ENCODE measurements at regions not wholly inside any gene's neighbourhood (a gene's known extent, or its start where the extent isn't known, plus 50 kb on each side); places are given as distances from the start of the nearest gene placed in this dataset.
"Not testable (repeated sequence)": the region's sequence is repeated elsewhere in the genome, so short reads cannot be mapped to it uniquely, and the experiment has no call there.

DNA sequence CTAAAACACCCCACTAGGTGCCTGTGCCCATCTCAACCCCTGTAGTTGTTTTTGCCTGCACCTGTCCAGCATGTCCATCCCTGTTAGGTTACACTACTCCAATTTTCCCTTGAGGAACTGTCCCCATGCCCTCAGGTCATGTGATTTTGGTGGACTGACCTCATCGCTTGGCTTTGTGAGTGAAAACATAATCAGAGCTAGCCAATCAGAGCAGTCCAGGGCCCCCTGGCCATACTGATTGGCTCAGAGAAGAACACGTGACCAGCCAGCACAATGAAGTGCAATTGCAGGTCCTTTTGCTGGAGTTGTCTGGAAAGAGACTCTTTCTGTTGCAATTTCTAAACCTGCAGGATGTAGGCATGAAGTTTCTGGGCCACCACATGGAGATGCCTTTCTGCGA, 303.3 kb upstream of the PROX1 start:
- no peak for DNase-seq (ENCODE audit: low spot score)

DNA sequence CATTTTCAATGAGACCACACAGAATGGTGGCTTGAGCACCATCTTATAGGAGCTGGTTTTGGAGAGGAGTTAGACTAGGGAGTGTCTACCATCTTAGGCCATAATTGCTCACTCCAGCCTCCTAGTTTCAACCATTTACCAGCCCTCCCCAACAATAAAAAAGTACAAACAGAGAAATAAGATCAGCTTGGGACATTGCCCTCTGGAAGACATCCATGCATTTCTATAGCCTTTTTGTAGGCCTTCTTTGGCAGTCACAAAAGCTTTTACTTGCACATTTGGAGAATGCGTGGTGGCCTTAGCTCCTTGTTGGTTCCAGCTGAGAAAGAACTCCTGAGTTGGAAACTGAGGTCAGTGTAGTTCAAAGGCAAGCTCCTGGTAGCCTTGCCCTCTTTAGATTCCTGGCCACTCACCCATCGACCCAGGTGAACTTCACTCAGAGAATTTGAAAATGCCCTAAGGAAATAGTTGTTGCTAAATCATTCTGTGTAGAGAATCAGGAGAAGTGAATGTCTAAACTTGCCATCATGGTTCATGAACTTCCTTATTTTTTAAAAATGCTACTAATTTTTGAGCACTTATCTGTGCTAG, 301.7 kb upstream of the PROX1 start:
- DNase-seq (ENCODE audit: low spot score): no peak

DNA sequence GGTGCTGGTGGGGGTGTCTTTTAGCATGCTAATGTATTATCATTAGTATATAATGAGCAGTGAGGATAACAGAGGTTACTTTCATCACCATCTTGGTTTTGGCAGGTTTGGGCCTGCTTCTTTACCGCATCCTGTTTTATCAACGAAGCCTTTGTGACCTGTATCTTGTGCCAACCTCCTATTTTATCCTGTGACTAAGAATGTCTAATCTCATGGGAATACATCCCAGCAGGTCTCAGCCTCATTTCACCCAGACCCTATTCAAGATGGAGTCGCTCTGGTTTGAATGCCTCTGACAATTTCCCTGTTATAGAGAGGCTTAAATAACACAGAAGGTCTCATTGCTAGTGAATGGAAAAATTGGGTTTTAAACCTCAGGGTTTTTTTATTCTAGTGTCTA, 300.8 kb upstream of the PROX1 start:
- no peak for DNase-seq (ENCODE audit: low spot score)

DNA sequence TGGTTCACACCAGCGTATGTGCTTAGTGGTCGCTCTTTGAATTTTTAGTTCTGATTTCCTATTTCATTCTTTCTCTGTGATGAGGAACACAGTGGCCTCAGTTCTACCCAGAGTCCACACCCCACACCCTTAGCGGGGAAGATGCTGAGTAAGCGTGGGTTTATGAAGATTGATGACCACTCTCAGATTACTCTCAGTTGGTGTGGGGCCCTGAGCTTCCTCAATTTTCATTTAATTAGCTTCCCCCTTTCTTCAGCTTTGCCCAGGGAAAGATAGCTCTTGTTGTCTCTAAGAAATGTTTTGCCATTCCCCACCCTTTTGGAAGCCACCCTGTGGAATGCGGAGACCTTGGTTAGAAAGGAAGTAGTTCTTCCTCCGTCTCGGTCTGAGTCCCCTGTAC, 299.9 kb upstream of the PROX1 start:
- DNase-seq (ENCODE audit: low spot score): no peak

DNA sequence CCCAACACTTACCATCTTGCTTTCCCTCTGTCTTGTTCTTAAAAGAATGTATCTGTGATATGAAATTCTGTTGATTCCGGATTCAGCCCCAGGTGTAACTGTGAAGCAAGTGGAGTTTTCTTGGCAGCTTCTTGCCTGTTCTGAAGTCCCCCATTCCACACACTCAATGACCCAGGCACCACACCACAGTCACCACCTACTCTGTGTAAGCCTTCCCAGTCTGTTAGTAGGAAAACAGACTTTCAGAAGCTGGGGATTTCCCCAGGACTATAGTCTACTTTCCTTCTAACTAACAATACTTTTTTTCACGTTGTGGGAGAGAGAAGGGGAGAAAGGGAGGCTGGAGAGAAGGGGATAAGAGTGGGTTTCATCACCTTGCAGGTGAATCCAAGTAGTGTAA, 299.1 kb upstream of the PROX1 start:
- no peak for DNase-seq (ENCODE audit: low spot score)

DNA sequence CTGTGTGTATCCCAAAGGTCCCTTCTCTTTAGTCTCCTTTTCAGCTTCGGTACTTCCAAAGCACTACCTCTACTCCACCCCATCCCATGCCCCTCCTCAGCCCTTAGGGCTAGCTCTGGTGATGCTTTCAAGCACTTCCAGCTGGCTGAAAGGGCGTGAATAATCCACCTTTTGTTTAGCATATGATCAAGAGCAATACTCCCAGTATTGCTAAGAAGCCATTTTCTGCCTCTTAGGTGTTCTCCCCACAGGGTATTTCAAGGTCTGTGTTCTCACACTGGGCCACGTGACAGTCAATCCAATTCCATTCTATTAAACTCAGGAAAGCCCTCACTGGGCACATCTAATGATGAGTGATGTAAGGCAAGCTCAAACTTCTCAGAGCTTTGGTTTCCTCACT, 298.5 kb upstream of the PROX1 start:
- no peak for DNase-seq (ENCODE audit: low spot score)

DNA sequence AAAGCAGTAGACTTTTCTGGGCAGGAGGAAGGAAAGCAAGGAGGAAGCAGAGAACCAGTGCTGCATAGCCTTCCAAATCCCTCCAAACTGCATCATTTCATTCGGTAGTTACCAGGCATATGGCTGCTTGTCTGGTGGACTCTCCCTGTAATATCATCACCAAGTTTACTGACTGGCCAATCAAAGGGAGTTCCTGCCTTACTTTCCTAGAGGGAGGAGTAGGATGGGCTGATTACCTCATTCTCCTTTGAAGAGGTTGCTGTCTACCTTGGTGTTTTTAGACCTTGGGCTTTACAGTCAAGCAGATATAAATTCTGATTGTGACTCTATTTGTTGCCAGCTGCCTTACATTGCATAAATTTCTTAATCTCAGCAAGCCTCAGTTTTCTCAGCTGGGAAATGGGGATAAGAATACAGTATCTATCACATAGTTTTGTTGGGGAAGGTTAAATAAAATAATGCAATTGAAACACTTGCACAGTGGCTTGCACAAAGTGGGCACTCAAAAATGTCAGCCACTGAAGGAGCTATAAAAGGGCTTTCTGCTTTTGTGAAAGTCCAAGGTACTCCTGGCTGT, 297.3 kb upstream of the PROX1 start:
- no peak for DNase-seq (ENCODE audit: low spot score)

DNA sequence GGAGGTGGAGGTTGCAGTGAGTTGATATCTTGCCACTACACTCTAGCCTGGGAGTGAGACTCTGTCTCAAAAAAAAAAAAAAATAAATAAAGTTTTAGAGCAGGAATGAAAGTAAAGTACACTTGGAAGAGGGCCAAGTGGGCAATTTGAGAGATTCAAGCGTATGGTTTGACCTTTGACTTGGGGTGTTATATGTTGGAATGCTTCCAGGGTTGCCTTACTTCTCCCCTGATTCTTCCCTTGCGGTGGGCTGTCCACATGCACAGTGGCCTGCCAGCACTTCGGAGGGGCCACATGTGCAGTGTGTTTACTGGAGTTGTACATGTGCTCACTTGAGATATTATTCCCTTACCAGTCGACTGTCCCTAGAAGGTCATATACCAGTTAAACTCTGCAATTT, 295.5 kb upstream of the PROX1 start:
- no peak for DNase-seq (ENCODE audit: low spot score)

DNA sequence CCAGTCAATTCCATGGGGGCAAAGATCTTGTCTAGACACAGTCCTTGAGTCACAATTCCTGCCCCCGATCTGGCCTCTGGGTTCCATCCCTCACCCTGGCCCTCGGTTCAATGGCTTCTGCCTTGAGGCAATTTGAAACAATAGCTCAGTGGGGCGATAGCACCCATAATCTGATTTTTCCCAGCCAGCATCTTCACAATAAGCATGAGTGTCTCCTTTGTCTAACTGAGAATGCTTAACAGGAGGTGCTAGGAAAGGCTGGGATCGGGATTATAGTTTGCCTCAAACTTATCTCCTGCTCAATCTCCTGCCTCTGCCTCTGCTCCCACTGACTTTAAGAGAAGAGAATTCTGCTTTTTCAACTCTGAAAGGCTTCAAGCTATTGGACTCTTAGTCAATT, 293.9 kb upstream of the PROX1 start:
- no peak for DNase-seq (ENCODE audit: low spot score)

DNA sequence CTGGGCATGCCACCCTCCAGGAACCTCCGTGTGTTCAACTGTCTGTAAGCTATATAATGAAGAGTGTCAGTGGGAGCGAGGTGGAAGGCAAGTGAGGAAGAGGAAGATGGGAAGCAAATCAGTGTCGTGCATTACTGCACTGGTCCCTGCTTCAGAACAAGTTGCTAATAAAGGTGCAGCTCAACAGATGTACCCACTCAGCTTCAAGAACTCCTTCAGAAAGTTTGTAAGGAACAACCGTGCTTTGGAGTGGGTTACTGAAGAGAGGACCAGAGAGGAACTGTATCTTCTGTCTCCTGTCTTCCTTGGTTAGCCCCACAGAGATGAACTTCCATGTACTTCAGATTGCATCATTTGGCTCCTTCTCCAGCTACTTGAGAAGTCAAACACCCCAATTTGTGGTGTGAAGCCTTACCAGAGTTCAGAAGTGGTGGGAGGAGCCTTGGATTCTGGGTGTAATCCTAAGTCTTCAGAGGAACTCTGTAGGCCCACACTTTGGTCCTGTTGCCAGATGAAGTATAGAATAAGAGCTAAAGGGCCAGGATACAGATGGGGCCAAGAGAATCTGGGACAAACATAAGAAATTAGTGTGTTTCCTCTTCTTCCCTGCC, 290.5 kb upstream of the PROX1 start:
- DNase-seq (ENCODE audit: low spot score): no peak

DNA sequence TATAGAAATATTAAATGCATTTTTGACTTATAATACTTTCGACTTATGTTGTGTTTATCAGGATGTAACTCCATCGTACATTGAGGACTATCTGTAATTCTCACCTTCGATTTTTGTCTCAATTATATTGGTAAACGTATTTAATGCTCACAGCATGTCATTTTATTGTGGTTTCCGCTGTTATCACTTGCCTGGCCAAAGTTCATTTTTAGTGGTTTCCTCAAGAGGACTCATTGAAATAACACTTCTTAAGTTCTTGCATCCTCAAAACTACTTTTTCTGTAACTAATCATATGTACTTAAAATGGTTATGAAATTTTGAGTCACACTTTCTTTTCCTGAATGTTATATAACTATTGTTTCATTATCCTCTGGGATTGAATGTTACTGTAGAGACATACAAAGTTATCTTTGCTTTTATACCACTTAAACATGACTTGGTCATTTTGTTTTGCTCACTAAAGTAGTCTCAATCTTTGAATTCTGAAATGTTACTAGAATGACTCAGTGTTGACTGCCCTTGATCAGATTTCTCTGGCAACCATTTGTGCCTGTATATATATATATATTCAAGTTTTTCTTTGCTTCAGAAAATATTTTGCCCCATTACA, 289.6 kb upstream of the PROX1 start:
- DNase-seq (ENCODE audit: low spot score): no peak

DNA sequence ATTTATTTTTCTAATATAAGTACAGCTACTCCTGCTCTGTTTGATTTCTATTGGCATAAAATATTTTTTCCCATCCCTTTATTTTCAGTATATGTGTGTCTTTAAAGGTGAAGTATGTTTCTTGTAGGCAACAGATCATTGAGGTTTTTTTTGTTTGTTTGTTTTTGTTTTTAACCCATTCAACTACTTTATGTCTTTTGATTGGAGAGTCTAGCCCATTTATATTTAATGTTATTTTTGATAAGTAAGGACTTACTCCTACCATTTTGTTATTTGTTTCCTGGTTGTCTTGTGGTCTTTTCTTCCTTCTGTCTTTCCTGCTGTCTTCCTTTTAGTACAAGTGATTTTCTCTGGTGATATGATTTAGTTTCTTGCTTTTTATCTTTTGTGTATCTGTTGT, 285.1 kb upstream of the PROX1 start:
- DNase-seq (ENCODE audit: low spot score): no peak

DNA sequence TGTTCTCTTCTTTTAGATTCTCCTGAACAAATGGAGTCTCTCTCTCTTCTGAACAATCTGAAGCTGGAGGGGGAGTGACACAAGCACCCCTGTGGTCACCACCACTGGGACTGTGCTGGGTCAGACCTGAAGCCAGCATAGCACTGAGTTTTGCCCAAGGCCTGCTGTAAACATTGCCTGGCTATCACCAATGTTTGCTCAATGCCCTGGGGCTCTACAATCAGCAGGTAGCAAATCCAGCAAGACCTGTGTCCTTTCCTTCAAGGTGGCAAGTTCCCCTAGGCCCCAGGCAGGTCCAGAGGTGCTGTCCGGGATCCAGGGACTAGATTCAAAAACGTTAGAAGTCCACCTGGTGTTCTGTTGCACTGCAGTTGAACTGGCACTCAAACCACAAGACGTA, 282.8 kb upstream of the PROX1 start:
- DNase-seq (ENCODE audit: low spot score): no peak

DNA sequence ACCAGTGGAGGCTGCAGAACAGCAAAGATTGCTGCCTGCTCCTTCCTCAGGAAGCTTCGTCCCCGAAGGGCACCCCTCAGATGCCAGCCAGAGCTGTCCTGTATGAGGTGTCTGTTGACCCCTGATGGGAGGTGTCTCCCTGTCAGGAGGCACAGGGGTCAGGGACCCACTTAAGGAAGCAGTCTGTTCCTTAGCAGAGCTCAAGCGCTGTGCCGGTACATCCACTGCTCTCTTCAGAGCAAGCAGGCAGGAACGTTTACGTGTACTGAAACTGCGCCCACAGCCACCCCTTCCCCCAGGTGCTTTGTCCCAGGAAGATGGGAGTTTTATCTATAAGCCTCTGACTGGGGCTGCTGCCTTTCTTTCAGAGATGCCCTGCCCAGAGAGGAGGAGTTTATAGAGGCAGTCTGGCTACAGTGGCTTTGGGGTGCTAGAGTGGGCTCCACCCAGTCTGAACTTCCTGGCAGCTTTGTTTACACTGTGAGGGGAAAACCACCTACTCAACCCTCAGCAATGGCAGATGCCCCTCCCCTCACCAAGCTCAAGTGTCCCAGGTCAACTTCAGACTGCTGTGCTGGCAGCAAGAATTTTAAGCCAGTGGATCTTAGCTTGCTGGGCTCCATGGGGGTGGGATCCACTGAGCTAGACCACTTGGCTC, 275.8 kb upstream of the PROX1 start:
- DNase-seq (ENCODE audit: low spot score): not testable (repeated sequence)

DNA sequence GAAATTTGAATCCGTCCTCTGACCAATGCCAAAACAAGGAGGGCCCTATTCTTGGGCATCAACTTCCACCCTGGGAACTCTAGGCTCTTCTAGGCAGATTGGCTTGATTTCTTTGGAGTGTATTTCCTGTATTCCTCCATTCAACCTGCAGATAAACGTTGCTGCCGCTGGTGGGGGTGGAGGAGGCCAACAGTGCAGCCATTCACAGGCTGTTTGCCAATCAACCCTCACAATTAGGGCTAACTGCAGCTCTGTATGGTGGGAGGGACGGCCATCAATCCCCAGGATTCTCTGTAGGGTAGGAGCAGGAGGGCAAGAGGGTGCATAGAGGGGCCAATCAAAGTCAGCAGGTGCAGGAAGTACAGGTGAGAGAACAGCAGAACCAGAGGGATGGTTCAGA, 273.1 kb upstream of the PROX1 start:
- no peak for DNase-seq (ENCODE audit: low spot score)

DNA sequence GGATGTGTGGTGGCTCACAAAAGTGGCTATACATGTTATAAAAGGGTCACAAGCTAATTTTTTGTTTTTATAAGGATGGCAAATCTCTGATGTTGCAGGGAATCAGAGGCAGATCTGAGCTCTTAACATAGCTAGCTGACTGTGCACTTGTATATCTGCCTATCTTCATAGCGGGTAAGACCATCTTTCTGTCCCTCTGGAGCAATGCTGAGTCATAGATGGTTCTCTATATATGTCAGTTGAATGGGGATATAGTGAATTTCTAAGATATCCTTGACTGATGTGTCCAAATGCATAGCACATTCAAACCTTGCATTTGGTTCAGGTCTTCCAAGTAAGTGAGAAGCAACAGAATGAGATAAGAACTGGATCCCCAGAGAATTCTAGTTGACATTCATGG, 272.6 kb upstream of the PROX1 start:
- no peak for DNase-seq (ENCODE audit: low spot score)

DNA sequence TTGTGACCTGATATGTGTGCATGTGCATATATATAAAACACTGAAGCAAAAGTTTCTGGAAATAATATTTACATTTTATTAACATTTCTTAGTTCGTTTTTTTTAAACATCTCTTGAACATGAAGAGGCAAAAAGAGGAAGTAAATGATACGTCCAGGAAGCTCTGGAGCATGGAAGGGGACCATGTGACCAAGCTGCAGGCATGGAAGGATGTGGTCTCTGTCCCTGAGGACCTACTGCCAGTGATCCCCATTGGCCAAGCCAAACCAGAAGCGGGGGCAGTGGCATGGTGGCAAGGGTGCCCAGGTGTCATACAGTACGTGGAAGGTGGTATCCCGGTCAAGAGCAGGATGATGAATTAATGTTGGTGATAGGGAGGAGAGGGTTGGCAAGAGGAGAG, 268.3 kb upstream of the PROX1 start:
- no peak for DNase-seq (ENCODE audit: low spot score)

DNA sequence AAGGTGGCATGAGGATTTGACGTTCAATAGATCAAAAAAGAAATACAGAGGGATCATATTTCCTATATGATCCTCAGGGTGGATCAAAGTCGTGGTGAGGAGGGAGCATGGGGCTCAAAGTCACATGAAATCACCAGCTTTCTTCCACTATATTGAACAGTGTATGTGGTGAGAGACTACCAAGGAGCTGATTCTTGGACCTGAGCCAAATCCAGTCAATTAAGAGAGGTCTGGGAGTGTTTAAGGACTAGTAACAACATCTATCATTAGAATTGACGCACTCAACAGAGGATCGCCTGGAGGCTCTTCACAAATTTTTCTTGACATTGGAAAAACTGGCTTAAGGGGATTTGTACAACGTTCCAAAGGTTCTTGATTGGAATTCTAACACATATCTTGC, 267.7 kb upstream of the PROX1 start:
- DNase-seq (ENCODE audit: low spot score): no peak

DNA sequence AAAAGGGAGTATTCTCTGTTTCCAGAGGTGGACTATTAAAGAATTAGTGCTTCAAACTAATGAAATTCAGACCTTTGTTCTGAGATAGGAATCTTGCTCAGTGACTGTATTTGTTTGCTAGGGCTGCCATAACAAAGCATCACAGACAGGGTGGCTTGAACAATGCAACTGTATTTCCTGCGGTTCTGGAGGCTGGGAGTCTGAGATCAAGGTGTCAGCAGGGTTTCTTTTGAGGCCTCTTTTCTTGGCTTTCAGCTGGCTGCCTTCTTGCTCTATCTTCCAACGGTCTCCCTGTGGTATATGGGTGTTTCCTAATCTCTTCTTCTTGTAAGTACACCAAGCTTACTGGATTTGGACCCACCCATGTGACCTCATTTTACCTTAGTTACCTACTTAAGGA, 264.6 kb upstream of the PROX1 start:
- DNase-seq (ENCODE audit: low spot score): no peak

DNA sequence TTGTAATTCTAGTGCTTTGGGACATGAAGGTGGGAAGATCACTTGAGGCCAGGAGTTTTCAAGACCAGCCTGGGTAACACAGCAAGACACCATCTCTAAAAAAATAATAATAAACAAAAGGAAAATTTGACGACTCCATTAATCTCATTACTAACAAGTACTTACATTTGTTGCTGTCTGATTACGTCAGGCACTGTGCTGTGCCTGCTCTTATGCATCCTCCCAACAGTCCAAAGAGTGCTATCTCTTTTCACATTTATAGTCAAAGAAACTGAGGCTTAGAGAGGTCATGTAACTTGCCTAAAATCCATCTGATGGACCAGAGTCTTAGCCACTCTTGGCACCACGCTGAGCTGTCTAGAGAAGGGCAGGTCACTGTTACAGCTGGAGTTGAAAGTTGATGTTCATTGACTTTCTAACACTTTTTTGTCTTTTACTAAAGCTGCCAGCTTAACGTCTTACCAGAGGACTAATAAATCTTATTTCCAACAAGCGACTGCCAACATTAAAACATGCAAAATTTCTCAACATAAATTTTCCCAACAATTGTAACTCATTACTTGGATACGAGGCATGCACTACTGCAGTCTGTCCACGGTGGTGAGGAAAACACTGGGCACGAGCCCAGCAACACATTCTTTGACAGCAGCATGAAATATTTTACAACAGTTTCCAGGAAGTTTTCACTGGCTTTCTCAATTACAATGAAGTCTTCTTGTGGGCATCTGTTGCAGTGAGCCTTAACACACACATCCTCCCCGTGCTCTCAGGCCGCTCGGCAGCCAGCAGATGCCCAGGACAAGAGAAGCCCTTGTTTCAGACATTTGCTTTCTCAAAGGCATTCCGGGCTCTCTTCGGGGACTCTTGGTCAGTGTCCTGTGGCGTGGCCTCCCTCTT, 262.9 kb upstream of the PROX1 start:
- no peak for DNase-seq (ENCODE audit: low spot score)

DNA sequence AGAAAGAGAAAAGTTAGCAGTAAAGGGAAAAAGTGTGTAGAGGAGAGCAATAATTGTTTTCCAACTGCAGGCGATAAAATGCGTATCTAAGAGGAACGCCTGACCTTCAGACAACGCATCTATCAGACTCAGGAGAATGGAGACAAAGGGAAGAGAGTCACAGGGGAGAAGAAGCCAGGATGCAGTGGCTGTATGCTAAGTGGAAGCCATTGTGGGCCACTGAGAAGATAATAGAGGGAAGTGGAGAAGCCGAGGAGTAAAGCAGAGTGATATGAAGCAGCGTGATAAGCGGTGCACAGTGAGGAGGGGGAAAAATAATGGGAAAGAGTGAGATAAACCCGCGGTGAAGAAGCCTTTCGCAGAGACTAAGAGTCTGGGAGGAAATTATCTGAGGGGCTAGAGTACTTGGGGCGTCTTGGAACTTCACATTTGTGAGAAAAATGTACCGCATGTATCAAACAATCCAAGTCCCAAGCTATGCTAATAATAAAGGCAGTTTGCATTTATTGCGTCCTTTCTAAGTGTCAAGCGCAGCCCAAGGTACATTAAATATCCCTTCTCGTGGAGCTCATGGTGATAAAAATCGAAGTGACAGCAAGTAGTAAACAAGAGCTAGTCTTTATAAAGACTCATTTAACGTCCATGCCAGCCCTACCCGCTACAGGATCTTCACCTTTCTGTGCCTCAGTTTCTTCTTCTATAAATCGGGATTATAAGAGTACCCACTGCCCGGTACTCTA, 259.8 kb upstream of the PROX1 start:
- no peak for DNase-seq (ENCODE audit: low spot score)
